ENCODE measurements at regions not wholly inside any gene's neighbourhood (a gene's known extent, or its start where the extent isn't known, plus 50 kb on each side); places are given as distances from the start of the nearest gene placed in this dataset.

DNA sequence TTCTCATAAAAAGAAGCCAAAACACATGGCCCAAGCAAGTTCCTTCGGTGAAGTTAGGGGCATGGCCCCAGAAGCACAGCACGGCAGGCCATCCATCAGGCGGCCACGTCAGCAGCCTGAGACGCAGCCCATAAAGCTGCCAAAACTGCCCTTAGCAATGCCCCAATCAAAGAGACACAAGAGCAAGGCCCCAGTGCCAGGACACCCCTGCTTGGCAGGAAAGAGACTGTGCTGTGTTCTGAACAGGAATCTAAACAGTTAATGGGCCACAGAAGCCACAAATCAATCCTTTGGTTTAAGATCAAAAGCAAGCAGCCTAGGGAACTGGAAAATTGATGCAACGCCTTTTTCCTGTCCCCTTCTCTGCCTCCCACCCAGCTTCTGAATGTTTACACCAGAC lies 497.0 kb upstream of the USP24 start:
- Mint-ChIP-seq H3K9me3 (peaks cover 9% of the 10 kb centered on the region), H3K4me3 (no peak overlapping the region), H3K27ac (no peak overlapping the region), H3K4me1 (ENCODE audit: low read depth in 2 of 2) (no peaks in the 10 kb centered on the region), H3K27me3 (peaks cover 17 to 41% of the 10 kb centered on the region in 2 donors), H3K36me3 (no peaks in the 10 kb centered on the region)
- no peak for DNase-seq (ENCODE audit: low spot score)
- no peak for ATAC-seq

DNA sequence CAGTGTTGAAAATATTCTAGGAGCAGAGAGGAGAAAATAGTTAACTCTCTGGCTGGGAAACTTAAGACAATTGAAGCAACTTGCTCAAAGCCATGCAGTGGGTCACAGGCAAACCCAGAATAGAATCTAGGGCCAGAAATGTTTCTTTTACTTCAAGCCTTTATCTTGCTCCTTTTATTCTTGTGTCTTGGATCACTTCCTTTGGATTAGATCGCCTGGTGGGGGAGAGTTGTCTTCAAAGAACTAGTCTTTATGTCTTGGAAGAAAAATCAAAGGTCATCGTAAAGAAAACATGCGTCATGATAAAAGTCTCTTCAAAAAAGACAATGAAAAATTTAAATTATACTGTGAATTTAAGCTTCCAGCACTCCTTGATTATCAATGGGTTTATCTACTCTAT lies 493.6 kb upstream of the USP24 start:
- no peak overlapping the region for H3K27ac Mint-ChIP-seq
- ATAC-seq (no peak), DNase-seq (ENCODE audit: low spot score) (no peak)
- no peaks in the 10 kb centered on the region for H3K36me3 Mint-ChIP-seq
- no peak overlapping the region for H3K4me3 Mint-ChIP-seq
- H3K4me1 Mint-ChIP-seq (ENCODE audit: low read depth in 2 of 2) = no peaks in the 10 kb centered on the region
- peaks cover 3% of the 10 kb centered on the region for H3K9me3 Mint-ChIP-seq
- H3K27me3 Mint-ChIP-seq = peaks cover 10 to 18% of the 10 kb centered on the region in 2 donors

DNA sequence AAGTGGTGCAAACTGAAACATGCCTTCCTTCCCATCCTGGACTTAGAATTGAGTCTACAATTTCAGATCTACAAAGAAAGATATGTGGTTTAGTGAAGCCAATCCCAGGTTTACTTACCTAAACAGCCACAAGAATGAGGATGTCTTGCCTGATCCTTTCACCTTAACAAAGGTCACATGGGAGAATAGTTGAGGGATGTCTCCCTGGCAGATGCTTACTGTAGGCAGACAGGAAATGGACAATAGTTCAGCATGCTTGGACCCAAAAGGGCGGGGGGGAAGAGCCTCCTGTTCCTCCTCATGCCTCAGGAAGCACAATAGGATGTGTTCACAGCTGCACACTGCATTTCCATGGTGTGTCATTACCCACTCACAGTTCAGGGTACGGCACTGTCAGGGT lies 492.7 kb upstream of the USP24 start:
- ATAC-seq (no peak), DNase-seq (ENCODE audit: low spot score) (no peak)
- Mint-ChIP-seq H3K4me3 (no peak overlapping the region), H3K4me1 (ENCODE audit: low read depth in 2 of 2) (no peaks in the 10 kb centered on the region), H3K27me3 (peaks cover 8 to 23% of the 10 kb centered on the region in 2 donors), H3K27ac (no peak overlapping the region), H3K36me3 (no peaks in the 10 kb centered on the region), H3K9me3 (no peaks in the 10 kb centered on the region)

DNA sequence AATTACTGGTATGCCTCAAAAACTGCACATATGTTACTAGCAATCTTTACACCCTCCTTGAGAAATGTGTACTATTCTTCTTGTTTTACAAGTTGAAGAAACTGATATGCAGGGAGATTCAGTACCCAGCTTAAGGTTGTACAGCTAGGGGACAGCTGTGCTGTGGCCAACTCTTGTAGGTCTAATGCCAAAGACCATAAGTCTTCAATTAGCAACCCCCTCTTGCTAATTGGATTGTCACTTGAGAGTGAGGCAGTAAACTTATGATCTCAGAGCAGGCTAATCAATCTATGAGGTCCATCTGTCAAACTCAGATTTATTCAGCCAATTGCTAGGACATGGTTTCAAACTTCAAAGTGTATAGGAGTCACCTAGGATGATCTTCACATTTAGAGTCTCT lies 492.0 kb upstream of the USP24 start:
- Mint-ChIP-seq H3K4me3 (no peak overlapping the region), H3K9me3 (no peaks in the 10 kb centered on the region), H3K27ac (no peak overlapping the region), H3K27me3 (peaks cover 10 to 25% of the 10 kb centered on the region in 2 donors), H3K4me1 (ENCODE audit: low read depth in 2 of 2) (no peaks in the 10 kb centered on the region), H3K36me3 (no peaks in the 10 kb centered on the region)
- DNase-seq (ENCODE audit: low spot score) (no peak), ATAC-seq (no peak)

DNA sequence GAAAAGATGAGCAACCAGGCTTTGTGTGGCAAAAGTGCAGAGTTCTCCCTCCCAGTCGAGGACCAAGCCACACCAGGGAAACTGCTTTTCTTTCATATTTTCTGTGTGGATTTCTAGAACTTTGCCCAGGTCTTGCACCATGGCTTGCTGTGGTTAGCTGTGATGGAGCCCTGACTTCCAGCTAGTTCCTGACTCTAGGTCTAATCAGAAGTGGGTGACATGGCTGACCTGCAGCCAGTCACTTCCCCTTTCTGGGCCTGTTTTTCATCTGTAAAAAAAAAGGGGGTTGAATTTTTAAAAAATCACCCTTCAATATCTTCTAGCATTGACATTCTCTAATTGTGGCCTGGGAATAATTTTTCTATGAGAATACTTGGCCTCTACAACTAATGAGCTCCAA lies 491.2 kb upstream of the USP24 start:
- H3K4me3 Mint-ChIP-seq = no peak overlapping the region
- peaks cover 13 to 32% of the 10 kb centered on the region in 2 donors for H3K27me3 Mint-ChIP-seq
- no peaks in the 10 kb centered on the region for H3K9me3 Mint-ChIP-seq
- H3K36me3 Mint-ChIP-seq = no peaks in the 10 kb centered on the region
- DNase-seq (ENCODE audit: low spot score) (no peak), ATAC-seq (no peak)
- H3K27ac Mint-ChIP-seq = no peak overlapping the region
- H3K4me1 Mint-ChIP-seq (ENCODE audit: low read depth in 2 of 2) = no peaks in the 10 kb centered on the region

DNA sequence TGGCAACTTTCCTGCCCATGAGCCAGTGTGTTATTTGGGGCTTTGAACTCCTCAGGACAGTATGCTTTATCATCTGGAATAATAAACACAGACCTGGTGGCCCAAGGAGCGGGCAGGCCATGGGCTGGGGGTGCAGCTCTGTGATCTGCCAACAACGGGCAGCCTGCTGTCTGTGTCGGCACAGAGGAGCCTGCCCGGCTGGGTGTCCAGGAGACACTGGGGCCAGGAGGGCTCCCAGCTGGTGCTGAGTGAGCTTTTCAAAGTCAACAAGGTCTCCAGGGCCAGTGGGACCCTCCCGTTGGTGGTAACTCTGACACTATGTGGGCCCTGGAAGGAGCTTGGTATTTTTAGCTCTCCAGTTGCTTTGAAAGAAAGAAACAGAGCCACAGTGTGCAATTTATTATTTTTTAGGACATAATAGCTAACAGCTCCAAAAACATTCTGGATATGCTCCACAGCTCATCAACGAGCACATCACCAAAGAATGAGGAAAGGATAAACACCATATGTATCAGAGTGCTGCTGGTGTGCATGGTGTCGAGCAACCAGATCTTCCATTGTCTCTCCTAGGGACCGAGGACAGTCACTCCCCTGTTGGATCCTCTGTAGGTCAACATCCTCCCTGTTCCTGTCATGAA lies 488.7 kb upstream of the USP24 start:
- H3K27ac Mint-ChIP-seq = no peak overlapping the region
- no peaks in the 10 kb centered on the region for H3K4me1 Mint-ChIP-seq (ENCODE audit: low read depth in 2 of 2)
- peaks cover 10 to 29% of the 10 kb centered on the region in 2 donors for H3K27me3 Mint-ChIP-seq
- ATAC-seq (no peak), DNase-seq (ENCODE audit: low spot score) (no peak)
- H3K36me3 Mint-ChIP-seq = no peaks in the 10 kb centered on the region
- H3K4me3 Mint-ChIP-seq = no peak overlapping the region
- H3K9me3 Mint-ChIP-seq = no peaks in the 10 kb centered on the region

DNA sequence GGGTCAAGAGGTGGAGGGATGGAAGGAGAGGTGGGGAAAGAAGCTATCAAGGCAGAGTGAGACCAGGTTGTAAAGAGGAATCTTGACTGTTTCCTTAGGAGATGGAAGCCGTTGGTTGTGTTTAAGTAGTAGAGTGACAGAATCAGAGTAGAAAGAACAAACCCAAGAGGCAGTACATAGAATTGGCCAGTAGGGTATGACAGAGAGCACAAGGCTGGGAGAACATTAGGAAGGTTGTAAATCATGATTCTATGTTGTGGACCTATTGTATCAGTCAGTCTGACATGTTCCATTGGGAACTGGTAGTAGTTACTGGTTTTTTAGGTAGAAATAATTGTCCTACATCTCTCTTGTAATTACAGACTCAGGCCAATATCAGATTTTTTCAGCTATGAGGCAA lies 486.9 kb upstream of the USP24 start:
- Mint-ChIP-seq H3K27me3 (peaks cover 8 to 24% of the 10 kb centered on the region in 2 donors), H3K36me3 (no peaks in the 10 kb centered on the region), H3K4me1 (ENCODE audit: low read depth in 2 of 2) (no peaks in the 10 kb centered on the region), H3K27ac (no peak overlapping the region), H3K4me3 (no peak overlapping the region), H3K9me3 (no peaks in the 10 kb centered on the region)
- ATAC-seq = no peak
- DNase-seq (ENCODE audit: low spot score) = no peak

DNA sequence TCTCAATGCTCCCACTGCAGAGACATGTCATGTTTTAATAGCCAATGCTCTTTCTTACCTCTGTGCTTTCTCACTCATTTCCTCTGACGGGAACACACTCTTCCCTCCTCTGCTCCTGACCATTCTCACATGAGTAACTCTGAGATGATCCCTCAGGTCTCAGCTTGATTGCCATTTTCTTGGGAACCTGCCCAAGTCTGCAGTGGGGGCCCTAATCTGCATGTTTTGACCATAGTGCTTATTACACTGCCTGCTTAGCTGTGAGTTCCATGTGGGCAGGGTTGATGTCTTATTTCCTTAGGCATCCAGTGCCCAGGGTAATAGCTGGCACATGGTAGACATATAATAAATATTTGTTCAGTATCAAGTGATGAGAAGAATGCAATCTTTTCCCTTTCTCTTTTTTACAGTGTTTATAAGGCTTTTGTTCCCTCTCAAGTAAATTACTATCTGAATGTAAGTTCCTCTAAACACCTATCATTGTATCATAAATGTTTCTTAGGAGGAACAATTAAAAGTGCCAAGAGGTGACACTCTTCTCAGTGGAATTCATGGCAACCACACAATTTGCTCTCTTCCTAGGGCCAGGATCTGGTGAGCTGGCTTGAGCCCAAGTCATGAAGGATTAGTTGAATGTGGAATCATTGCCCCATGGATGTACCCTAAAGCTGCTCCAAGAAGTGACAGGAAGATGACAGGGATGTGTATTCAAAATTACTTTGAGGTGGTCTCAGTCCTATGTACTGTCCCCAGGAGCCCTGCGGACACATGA lies 485.4 kb upstream of the USP24 start:
- ATAC-seq (no peak), DNase-seq (ENCODE audit: low spot score) (no peak)
- H3K27ac Mint-ChIP-seq = no peak overlapping the region
- H3K36me3 Mint-ChIP-seq = no peaks in the 10 kb centered on the region
- H3K4me3 Mint-ChIP-seq = no peak overlapping the region
- peaks cover 8 to 24% of the 10 kb centered on the region in 2 donors for H3K27me3 Mint-ChIP-seq
- no peaks in the 10 kb centered on the region for H3K4me1 Mint-ChIP-seq (ENCODE audit: low read depth in 2 of 2)
- H3K9me3 Mint-ChIP-seq = no peaks in the 10 kb centered on the region

DNA sequence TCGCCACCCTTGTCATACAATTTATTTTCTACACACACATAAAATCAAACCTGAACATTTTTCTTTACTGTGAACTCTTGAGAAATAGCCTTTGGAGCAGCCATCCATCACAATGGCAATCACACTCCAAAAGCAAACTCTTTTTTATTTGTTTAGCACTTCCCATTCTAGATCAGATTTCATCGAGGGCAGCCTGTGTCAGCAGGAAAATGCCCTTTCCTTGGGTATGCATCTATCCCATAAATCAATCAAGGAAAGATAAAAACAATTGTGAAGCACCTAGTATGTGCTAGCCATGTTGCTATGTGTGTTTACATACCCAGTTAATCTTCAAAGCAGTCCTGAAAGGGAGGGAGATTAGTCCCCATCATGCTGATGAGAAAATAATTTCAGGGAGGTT lies 484.1 kb upstream of the USP24 start:
- ATAC-seq = no peak
- Mint-ChIP-seq H3K27me3 (peaks cover 8 to 24% of the 10 kb centered on the region in 2 donors), H3K27ac (no peak overlapping the region), H3K9me3 (no peaks in the 10 kb centered on the region), H3K36me3 (no peaks in the 10 kb centered on the region), H3K4me1 (ENCODE audit: low read depth in 2 of 2) (no peaks in the 10 kb centered on the region), H3K4me3 (no peak overlapping the region)
- DNase-seq (ENCODE audit: low spot score) = no peak

DNA sequence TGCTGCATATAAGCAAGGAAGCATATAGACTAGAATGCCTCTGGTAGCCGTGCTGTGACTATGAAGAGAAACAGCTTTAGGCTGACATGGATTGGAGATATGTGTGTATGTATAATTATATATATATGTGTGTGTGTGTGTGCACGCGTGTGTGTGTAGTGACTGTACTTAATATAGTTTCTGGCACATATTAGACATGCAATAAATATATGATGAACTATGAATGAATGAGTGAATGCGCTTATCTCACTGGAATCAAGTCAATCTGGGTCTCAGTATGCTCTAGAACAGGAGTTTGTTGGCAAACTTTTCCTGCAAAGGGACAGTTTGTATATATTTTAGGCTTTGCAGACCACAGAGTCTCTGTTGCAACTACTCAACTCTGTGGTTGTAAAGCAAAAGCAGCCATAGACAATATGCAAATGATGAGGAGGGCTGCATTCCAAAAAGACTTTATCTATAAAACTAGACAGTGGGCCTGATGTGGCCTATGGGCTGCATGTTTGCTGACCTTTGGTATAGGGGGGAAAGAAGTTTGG lies 482.9 kb upstream of the USP24 start:
- DNase-seq (ENCODE audit: low spot score) (no peak), ATAC-seq (no peak)
- Mint-ChIP-seq H3K4me3 (no peak overlapping the region), H3K27ac (no peak overlapping the region), H3K9me3 (no peaks in the 10 kb centered on the region), H3K27me3 (peaks cover 11 to 27% of the 10 kb centered on the region in 2 donors), H3K4me1 (ENCODE audit: low read depth in 2 of 2) (no peaks in the 10 kb centered on the region), H3K36me3 (no peaks in the 10 kb centered on the region)

DNA sequence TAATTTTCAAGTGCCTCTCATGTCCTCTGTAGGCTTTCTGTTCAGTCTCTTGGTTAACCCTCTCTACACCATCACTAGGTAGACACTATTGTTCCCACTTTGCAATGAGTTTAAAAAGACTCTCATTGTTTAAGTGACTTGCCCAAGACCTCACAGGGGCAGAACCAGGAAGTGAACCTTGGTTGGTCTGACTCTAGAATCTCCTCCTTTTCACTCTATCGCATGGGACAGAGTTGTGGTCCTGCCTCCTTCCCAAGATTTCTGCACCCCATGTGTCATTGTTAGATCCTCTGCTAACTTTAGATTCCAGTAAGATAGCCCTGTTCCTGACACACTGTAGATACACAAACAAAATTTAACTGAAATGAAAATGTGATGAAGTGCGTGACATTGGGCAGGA lies 481.7 kb upstream of the USP24 start:
- DNase-seq (ENCODE audit: low spot score) = no peak
- H3K4me3 Mint-ChIP-seq = no peak overlapping the region
- H3K27ac Mint-ChIP-seq = no peak overlapping the region
- no peaks in the 10 kb centered on the region for H3K4me1 Mint-ChIP-seq (ENCODE audit: low read depth in 2 of 2)
- H3K9me3 Mint-ChIP-seq = no peaks in the 10 kb centered on the region
- ATAC-seq = no peak
- no peaks in the 10 kb centered on the region for H3K36me3 Mint-ChIP-seq
- peaks cover 8 to 27% of the 10 kb centered on the region in 2 donors for H3K27me3 Mint-ChIP-seq

DNA sequence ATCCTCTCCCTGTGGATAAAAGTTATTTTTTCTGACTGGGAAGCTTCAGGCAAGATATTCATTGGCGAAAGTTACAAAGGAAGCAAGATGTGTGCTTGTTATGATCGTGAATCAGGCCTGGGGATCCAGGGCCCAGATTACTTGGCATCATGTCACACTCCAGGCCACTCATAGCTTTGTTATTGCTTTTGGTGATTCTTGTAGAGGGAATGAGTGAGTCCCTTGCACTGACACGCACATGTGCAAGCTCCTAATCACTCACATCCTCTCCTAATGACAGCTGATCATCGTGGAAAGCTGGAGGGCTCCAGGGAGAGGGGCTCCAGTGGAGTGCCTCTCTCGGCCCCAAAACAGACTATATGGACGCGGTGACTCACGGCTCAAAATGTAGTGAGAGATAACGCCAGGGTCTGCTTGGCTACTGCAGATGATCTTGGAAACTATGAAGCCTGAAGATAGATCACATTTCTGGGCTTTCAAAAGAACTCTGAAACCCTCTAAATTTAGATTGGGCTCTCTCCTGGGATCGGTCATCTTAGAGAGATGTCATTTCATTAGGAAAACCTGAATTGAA lies 481.1 kb upstream of the USP24 start:
- Mint-ChIP-seq H3K4me3 (no peak overlapping the region), H3K36me3 (no peaks in the 10 kb centered on the region), H3K27ac (no peak overlapping the region), H3K27me3 (peaks cover 6 to 23% of the 10 kb centered on the region in 2 donors), H3K4me1 (ENCODE audit: low read depth in 2 of 2) (no peaks in the 10 kb centered on the region), H3K9me3 (no peaks in the 10 kb centered on the region)
- no peak for ATAC-seq
- DNase-seq (ENCODE audit: low spot score) = no peak

DNA sequence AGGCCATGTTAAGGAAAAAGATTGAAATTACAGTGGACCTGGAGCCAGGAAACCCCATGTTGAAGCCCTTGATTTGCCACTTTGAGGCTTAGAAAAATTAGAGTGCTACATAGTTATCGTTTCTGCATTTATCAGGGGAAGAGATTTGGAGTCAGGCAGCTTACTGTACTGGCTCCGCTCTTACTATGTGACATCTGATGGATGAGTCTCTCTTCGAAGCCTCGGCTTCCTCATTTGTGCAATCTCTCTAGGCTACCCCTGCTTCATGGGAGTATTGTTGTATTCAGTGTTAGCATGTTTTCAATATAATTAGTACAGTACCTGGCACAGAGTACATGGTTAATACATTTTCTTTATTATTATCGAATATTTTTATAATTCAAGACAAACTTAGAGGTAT lies 480.4 kb upstream of the USP24 start:
- H3K4me3 Mint-ChIP-seq = no peak overlapping the region
- peaks cover 3 to 23% of the 10 kb centered on the region in 2 donors for H3K27me3 Mint-ChIP-seq
- no peaks in the 10 kb centered on the region for H3K4me1 Mint-ChIP-seq (ENCODE audit: low read depth in 2 of 2)

DNA sequence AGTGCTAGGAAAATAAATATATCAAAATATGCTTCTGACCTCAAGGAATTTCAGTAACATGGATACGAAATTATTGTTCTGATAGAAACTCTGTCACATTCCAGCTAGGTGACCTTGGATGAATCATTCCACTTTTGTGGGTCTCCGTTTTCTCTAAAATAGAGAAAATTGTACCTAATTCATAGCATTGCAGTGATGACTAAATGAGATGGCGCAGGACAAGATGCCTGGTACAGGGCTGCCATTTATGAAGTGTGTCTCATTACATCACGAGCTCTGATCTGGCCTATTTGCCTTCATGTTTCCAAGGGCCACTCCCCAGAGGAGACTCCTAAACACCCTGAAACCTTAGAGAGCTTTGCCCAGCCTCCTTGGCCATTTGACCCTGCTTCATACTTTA lies 480.0 kb upstream of the USP24 start:
- Mint-ChIP-seq H3K27me3 (peaks cover 3 to 23% of the 10 kb centered on the region in 2 donors), H3K4me3 (no peak overlapping the region), H3K9me3 (no peaks in the 10 kb centered on the region), H3K4me1 (ENCODE audit: low read depth in 2 of 2) (no peaks in the 10 kb centered on the region), H3K27ac (no peak overlapping the region), H3K36me3 (no peaks in the 10 kb centered on the region)
- DNase-seq (ENCODE audit: low spot score) = no peak
- ATAC-seq = no peak

More for the DNA sequence above, 480.4 kb upstream of the USP24 start:
- DNase-seq (ENCODE audit: low spot score) (no peak), ATAC-seq (no peak)
- H3K27ac Mint-ChIP-seq = no peak overlapping the region
- H3K36me3 Mint-ChIP-seq = no peaks in the 10 kb centered on the region
- H3K9me3 Mint-ChIP-seq = no peaks in the 10 kb centered on the region
